ENCODE measurements at regions not wholly inside any gene's neighbourhood (a gene's known extent, or its start where the extent isn't known, plus 50 kb on each side); places are given as distances from the start of the nearest gene placed in this dataset.

GRCh38 chr2:37549598-37549997 is 121.8 kb downstream of the CDC42EP3 start:
- no peak for DNase-seq

- no peak for DNase-seq
Observed at GRCh38 chr2:37550190-37550589, 121.3 kb downstream of the CDC42EP3 start.

DNA sequence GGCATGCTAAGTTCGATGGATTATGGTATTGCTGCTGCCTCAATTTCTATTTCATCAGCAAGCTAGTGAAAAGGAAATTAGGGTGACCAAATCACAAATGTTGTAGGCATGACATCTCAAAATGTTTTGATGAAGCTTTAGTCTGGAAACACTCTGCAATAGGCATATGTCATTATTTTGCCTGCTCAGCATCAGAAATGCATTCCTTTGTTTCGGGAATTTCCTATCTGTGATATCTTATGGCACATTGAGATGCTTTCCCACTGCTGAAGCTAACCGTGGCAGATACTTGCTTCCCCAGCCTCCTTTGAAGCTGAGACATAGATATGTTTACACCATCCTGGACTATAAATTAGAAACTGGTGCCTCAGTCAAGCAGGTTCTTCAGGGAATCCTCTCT is 119.7 kb downstream of the CDC42EP3 start:
- DNase-seq: no peak

DNA sequence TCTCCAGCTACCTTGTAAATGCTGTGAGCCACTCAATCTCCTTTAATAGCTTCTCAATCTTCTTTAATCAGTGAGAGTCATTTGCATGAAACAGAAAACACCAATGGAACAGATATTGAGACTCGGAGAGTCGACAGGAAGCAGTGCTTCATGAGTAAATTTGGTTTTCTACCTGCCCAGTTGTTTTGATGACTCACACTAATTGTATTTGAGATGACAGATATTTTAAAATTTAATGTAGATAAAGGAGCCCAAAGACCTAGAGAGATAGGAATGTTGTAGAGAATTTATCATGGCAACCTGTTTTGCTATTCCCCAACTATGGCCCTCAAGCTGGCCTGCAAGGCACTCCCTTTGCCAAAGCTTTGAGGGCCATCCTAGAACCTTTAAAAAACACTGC is 119.1 kb downstream of the CDC42EP3 start:
- DNase-seq: no peak

GRCh38 chr2:37553411-37554154 is 117.9 kb downstream of the CDC42EP3 start:
- no peak for DNase-seq

GRCh38 chr2:37554155-37554510 is 117.3 kb downstream of the CDC42EP3 start:
- DNase-seq: peak; percentile 16

- DNase-seq: no peak
Observed at GRCh38 chr2:37554687-37555086, 116.8 kb downstream of the CDC42EP3 start.

GRCh38 chr2:37555457-37555856 is 116.0 kb downstream of the CDC42EP3 start:
- DNase-seq: peak; percentile 47

DNA sequence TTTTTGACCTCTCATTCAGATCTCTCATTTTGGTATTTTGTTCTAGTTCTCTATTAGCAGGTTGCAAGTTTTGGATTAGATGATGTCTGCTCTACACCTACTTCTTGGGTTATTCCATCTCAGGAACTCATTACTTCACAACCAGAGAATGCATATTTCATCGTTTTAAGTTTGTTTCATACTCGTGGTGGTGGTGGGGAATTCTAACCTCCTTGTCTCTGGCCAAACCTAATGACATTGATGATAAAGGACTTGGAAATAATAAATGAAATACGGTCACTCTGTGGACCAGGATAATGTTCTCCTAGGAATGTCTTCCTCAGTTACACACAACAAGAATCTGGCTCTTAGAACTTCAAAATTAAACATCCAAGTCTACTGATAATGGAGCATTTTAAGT is 115.2 kb downstream of the CDC42EP3 start:
- no peak for DNase-seq

DNA sequence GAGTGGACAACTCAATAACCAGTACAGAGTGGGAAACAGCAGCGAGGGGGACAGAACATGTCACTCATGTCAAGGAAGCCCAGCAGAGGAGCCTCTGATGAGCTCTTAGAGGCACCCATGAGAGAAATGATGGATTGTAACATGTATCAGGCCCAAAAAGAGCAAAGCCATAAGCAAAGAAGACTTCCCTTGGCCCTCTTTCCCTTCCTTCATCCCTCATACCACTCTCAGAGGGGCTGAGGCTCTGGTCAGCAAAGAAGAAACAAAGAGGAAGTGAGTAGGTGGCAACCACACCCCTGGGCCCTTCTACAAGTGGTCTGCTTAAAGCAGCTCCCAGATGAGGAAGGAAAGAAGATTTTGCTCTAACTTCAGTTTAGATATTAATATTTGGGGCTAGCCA is 112.8 kb downstream of the CDC42EP3 start:
- DNase-seq: peak; percentile 27

DNA sequence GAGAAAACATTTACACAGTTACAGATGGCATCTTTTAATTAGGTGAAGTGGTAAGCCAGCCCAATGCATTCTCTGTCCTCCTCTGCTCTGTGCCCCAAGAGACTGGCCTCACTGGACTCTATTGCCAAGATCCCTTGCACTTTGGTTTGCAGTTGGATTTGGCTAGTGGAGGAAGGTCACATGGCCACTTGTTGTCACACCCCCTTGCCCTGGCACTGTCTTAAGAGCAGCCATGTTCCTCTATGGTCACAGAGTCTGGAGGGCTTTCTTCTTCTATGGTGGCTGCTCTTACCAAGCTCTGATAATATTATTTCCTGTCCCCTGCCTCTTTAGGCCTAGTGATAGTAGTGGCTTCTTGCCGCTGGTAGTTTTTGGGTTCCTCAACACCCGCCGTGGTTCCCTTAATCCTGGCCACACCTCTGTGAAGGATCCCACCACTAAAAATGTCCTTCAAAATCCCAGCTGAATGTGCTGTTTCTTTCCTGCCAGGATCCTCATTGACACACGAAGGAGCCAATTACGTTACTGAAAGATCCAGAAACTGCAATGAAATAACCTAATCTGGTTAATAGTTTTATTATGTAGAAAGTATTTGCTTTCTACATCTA is 111.1 kb downstream of the CDC42EP3 start:
- no peak for DNase-seq

- DNase-seq: no peak
Observed at GRCh38 chr2:37560863-37561614, 110.4 kb downstream of the CDC42EP3 start.

DNA sequence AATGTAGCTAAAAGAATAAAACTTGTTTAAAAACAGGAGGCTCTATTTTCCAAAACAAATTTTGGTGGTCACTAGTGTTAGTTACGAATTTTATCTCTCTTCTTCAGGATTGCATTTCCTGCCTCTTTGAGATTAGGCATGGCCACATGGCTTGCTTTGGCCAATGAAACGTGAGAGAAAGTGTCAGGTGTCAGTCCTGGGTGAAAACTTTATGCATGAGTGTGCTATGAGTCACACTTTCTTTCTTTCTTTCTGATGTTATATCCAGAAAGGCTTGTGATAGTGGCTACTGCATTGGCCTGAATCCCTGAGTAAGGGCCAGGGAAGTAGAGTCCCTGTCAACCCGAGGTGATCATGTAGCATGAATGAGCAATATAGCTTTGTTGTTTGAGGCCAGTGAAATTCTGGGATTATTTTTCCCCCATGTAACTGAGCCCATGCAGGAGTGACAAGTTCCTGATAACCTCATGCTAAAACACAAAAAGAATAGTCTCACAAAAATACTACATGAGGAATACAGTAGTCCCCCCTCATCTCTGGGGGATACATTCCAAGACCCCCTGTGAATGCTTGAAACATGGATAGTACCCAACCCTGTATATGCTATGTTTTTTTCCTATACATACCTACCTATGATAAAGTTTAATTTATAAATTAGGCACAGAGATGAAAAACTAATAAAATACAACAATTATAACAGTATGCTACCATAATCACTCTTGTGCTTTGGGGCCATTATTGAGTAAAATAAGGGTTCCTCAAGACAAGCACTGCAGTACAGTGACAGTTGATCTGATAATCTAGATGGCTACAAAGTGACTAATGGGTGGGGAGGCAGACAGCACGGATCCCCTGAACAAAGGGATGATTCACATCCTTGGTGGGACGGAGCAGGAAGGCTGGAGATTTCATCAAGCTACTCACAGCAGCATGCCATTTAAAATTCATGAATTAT is 109.5 kb downstream of the CDC42EP3 start:
- DNase-seq: no peak

GRCh38 chr2:37563375-37564015 is 107.9 kb downstream of the CDC42EP3 start:
- no peak for DNase-seq

DNA sequence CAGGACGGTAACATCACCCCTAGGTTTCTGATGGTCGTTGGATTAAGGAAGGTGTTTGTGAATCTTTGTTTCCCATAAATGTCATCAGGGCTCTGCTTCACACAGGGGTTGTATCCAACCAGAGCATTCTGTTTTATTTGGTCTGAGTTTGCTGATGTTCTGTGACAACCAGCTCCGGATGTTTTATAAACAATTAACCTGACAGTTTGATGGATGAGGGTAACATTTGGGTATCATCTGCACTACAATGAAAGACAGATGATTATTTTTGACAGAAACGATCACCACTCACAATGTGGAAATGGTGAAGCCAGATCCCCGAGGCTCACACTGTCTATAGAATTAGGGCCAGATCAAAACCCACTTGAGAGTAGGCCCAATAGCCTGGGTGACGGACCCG is 107.1 kb downstream of the CDC42EP3 start:
- DNase-seq: no peak

DNA sequence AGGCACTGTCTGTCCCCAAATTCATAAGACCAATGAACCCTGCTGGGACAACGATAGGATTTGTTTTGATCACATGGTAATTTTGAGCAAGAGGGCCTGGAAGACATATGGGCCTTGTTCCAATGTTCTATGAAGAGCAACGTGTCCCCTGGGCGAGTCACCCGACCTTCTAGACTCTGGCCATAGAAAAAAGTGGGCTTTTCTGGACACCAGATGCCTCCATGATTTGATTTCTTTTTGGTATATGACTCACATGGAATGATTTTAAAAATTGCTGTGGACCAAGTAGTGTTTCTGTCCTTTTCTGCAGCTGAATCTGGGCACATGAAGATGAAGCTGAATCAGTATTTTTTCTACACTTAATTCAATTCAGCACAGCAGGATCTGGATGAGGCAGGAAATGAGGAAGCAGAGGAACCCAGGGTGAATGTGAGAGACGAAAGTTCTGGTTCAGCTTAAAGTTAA is 104.9 kb downstream of the CDC42EP3 start:
- no peak for DNase-seq

DNA sequence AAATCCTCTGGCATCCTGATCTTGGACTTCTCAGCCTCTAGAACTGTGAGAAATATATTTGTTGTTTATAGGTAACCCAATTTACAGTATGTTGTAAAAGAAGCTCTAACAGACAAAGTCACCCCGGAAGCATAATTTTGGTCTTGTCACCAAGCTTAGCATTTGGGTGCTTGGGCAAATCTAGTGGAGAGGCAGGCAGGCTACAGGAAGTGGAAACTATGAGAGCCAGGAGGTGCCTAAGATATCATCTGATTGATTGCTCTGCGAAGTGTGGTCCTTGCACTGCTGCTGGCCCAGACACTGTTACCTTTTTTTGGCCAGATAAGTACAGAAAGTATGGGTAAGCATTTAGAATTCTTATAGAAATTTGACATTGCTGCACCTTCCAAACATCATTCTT is 102.9 kb downstream of the CDC42EP3 start:
- DNase-seq: no peak

GRCh38 chr2:37569131-37569823 is 102.2 kb downstream of the CDC42EP3 start:
- no peak for DNase-seq

- no peak for DNase-seq
Observed at GRCh38 chr2:37569986-37570679, 101.3 kb downstream of the CDC42EP3 start.

- no peak for DNase-seq
Observed at GRCh38 chr2:37570773-37571586, 100.5 kb downstream of the CDC42EP3 start.

All from GDM1 (cell line).